ENCODE measurements at regions not wholly inside any gene's neighbourhood (a gene's known extent, or its start where the extent isn't known, plus 50 kb on each side); places are given as distances from the start of the nearest gene placed in this dataset.
"Not testable (repeated sequence)": the region's sequence is repeated elsewhere in the genome, so short reads cannot be mapped to it uniquely, and the experiment has no call there.

DNA sequence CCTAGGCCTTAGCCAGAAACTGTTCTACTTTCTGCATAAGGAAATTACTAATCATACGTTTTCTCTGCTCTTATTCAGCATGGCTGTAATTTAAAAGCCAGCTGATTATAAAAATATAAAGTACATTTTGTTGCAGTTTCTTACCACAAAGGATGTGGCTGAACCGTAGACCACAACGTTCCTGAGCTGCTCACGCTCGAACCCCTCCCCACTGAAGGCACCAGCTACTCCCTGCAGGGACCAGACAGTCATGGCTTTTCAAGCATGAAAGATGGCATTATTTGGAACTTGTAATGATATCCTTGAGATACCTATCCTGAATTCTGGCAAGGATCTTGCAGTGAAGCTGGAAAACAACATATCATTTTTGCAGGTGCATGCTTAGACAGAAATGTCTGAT, 91.8 kb upstream of the DMRT1 start:
- DNase-seq = no peak

DNA sequence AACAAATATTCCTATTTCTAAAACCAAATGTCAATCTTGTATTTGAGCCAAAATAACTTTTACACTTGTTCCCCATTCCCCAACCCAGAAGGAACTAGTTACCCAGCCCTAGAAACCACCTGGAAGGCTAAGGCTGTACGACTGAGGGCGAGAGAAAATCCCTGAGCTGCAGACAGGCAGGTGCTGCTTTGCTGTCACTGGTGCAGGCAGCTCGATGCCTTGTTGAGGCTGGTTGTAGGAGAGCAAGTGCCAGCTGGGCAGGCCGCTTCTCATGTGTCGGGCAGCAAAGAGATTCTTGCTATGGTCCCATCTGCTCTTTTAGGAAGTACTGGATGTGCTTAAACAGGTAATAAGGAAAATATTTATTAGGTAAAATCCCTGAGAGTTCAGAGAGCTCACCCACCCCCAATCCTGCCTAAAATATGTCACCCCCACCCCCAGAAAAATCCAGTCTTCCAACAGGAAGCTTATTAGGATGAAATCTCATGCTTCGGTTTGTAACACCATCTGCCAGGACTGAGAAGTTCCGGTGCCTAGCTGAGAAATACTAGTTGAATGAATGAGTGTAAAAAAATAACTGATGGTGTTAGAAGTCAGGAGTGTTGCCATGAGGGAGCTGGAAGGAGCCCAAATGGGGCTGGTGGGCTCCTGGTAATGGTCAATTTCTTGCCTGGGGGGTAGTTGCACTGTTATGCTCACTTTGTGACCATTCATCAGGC, 91.1 kb upstream of the DMRT1 start:
- DNase-seq = no peak

GRCh38 chr9:751137-752051, 90.1 kb upstream of the DMRT1 start:
- no peak for DNase-seq

- DNase-seq = no peak
Observed at GRCh38 chr9:752201-752600, 89.3 kb upstream of the DMRT1 start.

GRCh38 chr9:752681-753200, 88.8 kb upstream of the DMRT1 start:
- DNase-seq = no peak

- DNase-seq = not testable (repeated sequence)
Observed at GRCh38 chr9:753734-754133, 87.8 kb upstream of the DMRT1 start.

GRCh38 chr9:754150-754931, 87.2 kb upstream of the DMRT1 start:
- no peak for DNase-seq

DNA sequence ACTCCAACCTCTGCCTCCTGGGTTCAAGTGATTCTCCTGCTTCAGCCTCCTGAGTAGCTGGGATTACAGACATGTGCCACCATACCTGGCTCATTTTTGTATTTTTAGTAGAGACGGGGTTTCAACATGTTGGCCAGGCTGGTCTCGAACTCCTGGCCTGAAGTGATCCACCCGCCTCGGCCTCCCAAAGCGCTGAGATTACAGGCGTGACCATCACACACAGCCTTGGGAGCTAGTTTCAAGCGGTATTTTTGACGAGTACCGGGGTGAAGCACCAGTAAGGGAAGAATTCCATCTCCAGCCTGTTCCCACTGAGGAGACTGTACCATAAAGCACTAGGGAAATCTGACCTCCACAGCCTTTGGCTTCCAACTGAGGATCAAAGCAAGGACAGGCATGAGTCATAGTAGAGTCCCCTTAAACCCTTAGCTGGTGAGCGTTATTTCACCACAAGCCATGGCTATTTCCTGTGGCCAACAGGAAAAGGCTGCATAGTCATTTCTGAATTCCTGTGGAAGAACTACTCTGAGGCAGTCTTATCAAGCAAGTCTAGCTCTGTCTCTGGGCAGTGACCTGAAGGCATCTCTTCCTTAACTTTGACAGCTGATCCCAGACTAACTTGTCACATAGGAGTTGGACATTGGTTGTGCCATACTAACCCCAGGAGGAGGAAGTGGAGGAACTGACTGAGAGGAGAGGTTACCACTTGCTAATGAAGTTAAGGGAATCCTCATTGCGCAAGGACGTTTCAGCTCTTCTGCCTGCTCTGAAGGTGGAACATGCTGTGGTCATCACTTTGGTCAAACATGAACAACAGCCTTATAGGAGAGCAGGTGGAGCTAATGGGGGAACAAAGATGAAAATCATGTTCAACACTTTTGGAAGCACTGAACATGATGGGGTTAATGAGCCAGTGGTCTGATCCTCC, 85.8 kb upstream of the DMRT1 start:
- DNase-seq = no peak

- no peak for DNase-seq
Observed at GRCh38 chr9:757246-757881, 84.1 kb upstream of the DMRT1 start.

GRCh38 chr9:758146-758545, 83.4 kb upstream of the DMRT1 start:
- no peak for DNase-seq

GRCh38 chr9:759541-759940, 82.0 kb upstream of the DMRT1 start:
- no peak for DNase-seq

- no peak for DNase-seq
Observed at GRCh38 chr9:759983-760736, 81.3 kb upstream of the DMRT1 start.

GRCh38 chr9:761176-761792, 80.2 kb upstream of the DMRT1 start:
- no peak for DNase-seq

DNA sequence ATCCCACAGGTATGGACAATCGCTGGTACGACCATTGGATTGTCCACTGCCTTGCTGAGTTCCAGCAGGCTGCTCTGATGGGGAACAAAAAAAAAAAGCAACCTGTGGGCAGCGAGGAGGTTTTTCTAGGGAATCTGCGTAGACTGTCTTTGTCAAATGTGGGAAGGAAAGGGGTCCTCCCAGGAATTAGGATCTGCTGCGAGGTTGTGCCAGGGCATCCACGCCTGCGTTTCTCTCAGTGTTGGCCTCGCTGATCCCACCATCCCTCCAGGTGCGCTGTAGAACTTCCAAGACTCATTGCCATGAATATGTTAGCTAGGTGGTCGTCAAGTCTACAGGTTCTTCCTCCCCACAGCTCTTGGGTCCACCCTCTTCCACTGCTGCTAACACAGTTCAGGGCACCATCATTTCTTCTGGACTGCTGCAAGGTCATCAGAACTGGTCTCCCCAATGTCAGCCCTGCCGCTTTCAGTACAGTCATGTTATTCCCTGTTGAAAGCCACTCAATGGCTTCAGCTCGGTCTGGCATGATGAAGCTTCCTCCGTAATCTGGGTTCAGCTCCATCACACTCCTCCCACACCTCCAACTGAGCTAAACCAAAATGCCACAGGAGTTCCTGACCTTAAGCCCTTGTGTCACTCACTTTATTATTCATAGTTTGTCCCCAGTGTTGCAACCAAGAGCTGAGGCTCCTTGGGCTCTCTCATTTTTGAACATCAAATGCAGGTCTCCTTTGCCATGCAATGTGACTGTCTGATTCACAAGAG, 79.5 kb upstream of the DMRT1 start:
- DNase-seq = no peak

DNA sequence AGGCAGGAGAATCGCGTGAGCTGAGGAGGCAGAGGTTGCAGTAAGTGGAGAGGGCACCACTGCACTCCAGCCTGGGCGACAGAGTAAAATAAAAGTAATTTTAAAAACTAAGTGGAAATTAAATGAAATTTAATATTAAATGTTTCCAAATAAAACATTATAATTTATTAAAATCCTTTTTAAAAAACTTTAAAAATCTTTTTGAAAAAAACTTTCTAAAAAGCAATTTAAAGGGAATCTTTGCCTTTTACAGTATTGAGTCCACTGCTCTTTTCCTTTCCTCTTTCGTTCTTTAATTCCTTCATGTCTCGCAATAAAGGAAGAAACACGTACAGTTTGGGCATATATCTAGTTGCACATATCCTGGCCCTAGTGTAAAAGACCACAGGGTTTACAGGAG, 77.8 kb upstream of the DMRT1 start:
- no peak for DNase-seq

DNA sequence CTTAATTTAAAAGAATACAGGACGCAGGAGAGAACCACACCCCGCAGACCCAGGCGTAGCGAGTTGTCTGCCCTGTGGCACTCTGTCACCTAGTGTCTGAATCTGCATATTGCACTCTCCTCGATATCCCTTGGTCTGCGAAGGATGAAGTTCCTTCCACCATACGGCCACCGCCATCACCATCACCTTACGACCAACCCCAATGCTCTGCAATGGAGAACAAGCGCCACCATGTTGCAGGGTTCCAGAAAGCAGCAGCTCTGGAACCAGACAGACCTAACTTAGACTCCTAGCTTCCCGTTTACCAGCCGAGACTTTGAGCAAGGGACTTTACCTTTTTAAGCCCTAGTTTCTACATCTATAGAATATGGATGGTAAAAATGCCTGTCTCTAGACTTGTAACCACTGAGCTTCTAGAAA, 77.4 kb upstream of the DMRT1 start:
- DNase-seq = no peak

GRCh38 chr9:764986-765385, 76.5 kb upstream of the DMRT1 start:
- no peak for DNase-seq

GRCh38 chr9:767061-767561, 74.4 kb upstream of the DMRT1 start:
- not testable (repeated sequence) for DNase-seq

DNA sequence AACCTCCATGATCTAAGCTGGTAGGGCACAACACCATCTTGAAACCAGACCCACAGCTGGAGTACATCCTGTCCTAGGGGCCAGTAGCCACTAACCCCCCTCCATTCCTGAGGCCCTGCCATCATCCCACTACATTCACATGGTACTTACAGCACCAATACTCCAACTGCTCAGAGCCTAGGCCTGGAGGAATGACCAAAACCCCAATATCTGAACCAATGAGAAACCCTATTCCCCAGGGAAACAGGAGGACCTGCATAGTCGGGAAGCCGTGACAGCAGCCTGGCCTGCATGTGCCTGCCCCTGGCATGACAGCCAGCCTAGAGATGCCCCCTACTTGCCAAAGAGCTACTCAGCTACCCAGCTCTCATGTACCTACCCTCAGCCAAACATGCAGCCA, 65.4 kb upstream of the DMRT1 start:
- DNase-seq = no peak
